K562 (cell line): ENCODE measurements at regions not wholly inside any gene's neighbourhood (a gene's known extent, or its start where the extent isn't known, plus 50 kb on each side); places are given as distances from the start of the nearest gene placed in this dataset.

Source experiments
- ATAC-seq: fragments of 200-7000 bp; cut with Tn5 transposase; 3 replicates; pipeline ENCODE4 v1.9.1; 2020; ENCODE audit warnings: moderate library complexity
- BruUV-seq: library from RNA; stranded (reverse); fragments of 400-500 nt; replicated peaks from 2 replicates; lab custom pipeline; 2021; lab: Mats Ljungman, UMichigan
- CTCF ChIA-PET: fragments of 300-600 bp; formaldehyde crosslinking; extraction: SDS; loops from one replicate; lab custom pipeline; 2021; ENCODE audit warnings: low intra/inter-chr PET ratio; lab: Yijun Ruan, JAX
- POLR2A ChIA-PET: fragments of 300-600, 350-650 bp; sonication (Branson Sonifier 250); formaldehyde crosslinking; extraction: SDS; loops from one replicate; lab custom pipeline; 2021; ENCODE audit warnings: antibody characterized with exemption, inconsistent platforms; lab: Yijun Ruan, JAX
- DNase-seq, 4 experiments: peaks; one replicate each; pipeline versions ENCODE4 v3.0.0 to v3.0.0-alpha.2; 2011 to 2018; ENCODE audit warnings: low spot score in 3 of 4, mixed read lengths in 3 of 4; ENCODE audit errors: extremely low read depth in 1 of 4
- FAIRE-seq: peaks from 2 replicates; lab custom pipeline; 2011; peaks lifted over from hg19 to GRCh38; lab: Jason Lieb, UNC
- H2AFZ ChIP-seq: 2 replicates; pipeline ENCODE4 v1.6.0; 2011; ENCODE audit warnings: low read depth, low read length, control low read depth, inconsistent platforms
- H3K27ac ChIP-seq: fragments of 200-600 bp; 3 replicates; pipeline ENCODE4 v1.8.0; 2011; ENCODE audit warnings: low read depth, mild to moderate bottlenecking, control low read depth, inconsistent platforms, low read length, moderate library complexity, mixed read lengths; ENCODE audit errors: extremely low read depth
- H3K27me3 ChIP-seq, 2 experiments: fragments of 300-600 bp in 1 of 2; 2 replicates in 1 of 2; 3 replicates in 1 of 2; pipeline versions ENCODE4 v1.6.0 to v1.8.0; 2011; ENCODE audit warnings: inconsistent platforms in 2 of 2, low read length in 2 of 2, mild to moderate bottlenecking in 1 of 2, mixed read lengths in 1 of 2, moderate library complexity in 1 of 2; ENCODE audit not compliant: control insufficient read depth in 2 of 2, insufficient read depth in 2 of 2
- H3K36me3 ChIP-seq: fragments of 300-600 bp; 3 replicates; pipeline ENCODE4 v1.8.0; 2011; ENCODE audit warnings: mild to moderate bottlenecking, low read length, inconsistent platforms; ENCODE audit not compliant: control insufficient read depth, insufficient read depth
- H3K4me1 ChIP-seq, 2 experiments: fragments of 200-600 bp in 1 of 2; replicated peaks in 1 of 2; 2 replicates in 1 of 2; 3 replicates in 1 of 2; pipeline versions ENCODE4 v1.5.1 to v1.8.0; 2011; ENCODE audit warnings: inconsistent platforms in 2 of 2, low read length in 2 of 2, mild to moderate bottlenecking in 1 of 2, mixed read lengths in 1 of 2, moderate library complexity in 1 of 2; ENCODE audit not compliant: control insufficient read depth in 2 of 2, insufficient read depth in 2 of 2
- H3K4me2 ChIP-seq: 2 replicates; pipeline ENCODE4 v1.6.1; 2011; ENCODE audit warnings: low read length, control low read depth, inconsistent platforms, mixed read lengths; ENCODE audit not compliant: insufficient read depth
- H3K4me3 ChIP-seq: fragments of 200-600 bp; sonication (generic), shearing (Covaris generic); 2 replicates; pipeline ENCODE4 v1.5.1; 2016; ENCODE audit warnings: control low read depth, inconsistent platforms
- H3K79me2 ChIP-seq: fragments of 200-600 bp; 3 replicates; pipeline ENCODE4 v1.8.0; 2011; ENCODE audit warnings: low read length, inconsistent platforms; ENCODE audit not compliant: control insufficient read depth, insufficient read depth
- H3K9ac ChIP-seq, 2 experiments: 2 replicates each; pipeline versions ENCODE4 v1.6.0 to v1.6.1; 2011; ENCODE audit warnings: low read depth in 2 of 2, low read length in 2 of 2, control low read depth in 1 of 2, inconsistent platforms in 1 of 2, mild to moderate bottlenecking in 1 of 2, mixed read lengths in 1 of 2; ENCODE audit not compliant: insufficient read depth in 1 of 2
- H3K9me1 ChIP-seq: one replicate; pipeline ENCODE4 v1.6.0; 2011; ENCODE audit warnings: inconsistent platforms, mild to moderate bottlenecking, low read length, moderate library complexity; ENCODE audit not compliant: control insufficient read depth, insufficient read depth
- H3K9me3 ChIP-seq: replicated peaks from 2 replicates; pipeline ENCODE4 v1.5.1; 2011; ENCODE audit warnings: low read depth, low read length, inconsistent platforms; ENCODE audit not compliant: control insufficient read depth, insufficient read depth
- H4K20me1 ChIP-seq: replicated peaks from 2 replicates; pipeline ENCODE4 v1.6.1; 2011; ENCODE audit warnings: low read length, inconsistent platforms, mixed read lengths; ENCODE audit not compliant: control insufficient read depth, insufficient read depth
- GTF3C2 ChIP-seq: IDR thresholded peaks from 3 replicates; pipeline ENCODE4 v1.6.1; 2011; ENCODE audit warnings: borderline replicate concordance, mild to moderate bottlenecking, moderate library complexity; ENCODE audit not compliant: insufficient read length; ENCODE audit errors: extremely low read depth
- HNRNPLL ChIP-seq: fragments of 200-400 bp; formaldehyde crosslinking; IDR thresholded peaks from 2 replicates; pipeline ENCODE4 v1.6.1; 2017; ENCODE audit warnings: low read length, low read depth, mild to moderate bottlenecking; ENCODE audit not compliant: poor library complexity, severe bottlenecking
- NR4A1 ChIP-seq, 2 experiments: fragments of 250-450 bp in 1 of 2; fragments of 450-650 bp in 1 of 2; sonication (Bioruptor Pico) in 1 of 2; IDR thresholded peaks; 2 replicates each; pipeline versions ENCODE4 v1.4.0 to v1.6.1; 2016 to 2020; ENCODE audit warnings: mild to moderate bottlenecking in 2 of 2, missing compliant biosample characterization in 1 of 2, missing genetic modification characterization in 1 of 2, moderate library complexity in 1 of 2
- U2AF1 ChIP-seq: fragments of 200-400 bp; formaldehyde crosslinking; optimal IDR thresholded peaks from 2 replicates; pipeline ENCODE3; 2017; ENCODE audit warnings: mild to moderate bottlenecking, low read depth, low read length, moderate library complexity
- ZNF311 ChIP-seq: fragments of 250-450 bp; sonication (Bioruptor Pico); IDR thresholded peaks from 2 replicates; pipeline ENCODE4 v1.4.0; 2020; ENCODE audit warnings: mild to moderate bottlenecking, moderate library complexity
- ZNF511 ChIP-seq: sonication (generic); formaldehyde crosslinking; IDR thresholded peaks from 2 replicates; pipeline ENCODE4 v1.8.0; 2022; ENCODE audit warnings: mild to moderate bottlenecking, missing genetic modification reagents
- WGBS: fragments of 100-300 bp; shearing (Covaris generic); methylation state at CpG from one replicate; pipeline ENCODE4 v1.1.6; 2016; ENCODE audit warnings: low coverage, mixed read lengths; ENCODE audit not compliant: insufficient coverage; ENCODE audit errors: missing lambda C conversion rate; 5-methylcytosine and 5-hydroxymethylcytosine counted together
- in situ Hi-C: fragments of 300-500 bp; cut with MboI; formaldehyde crosslinking; loops from 4 replicates; pipeline ENCODE4 v1.15.0; 2018; ENCODE audit warnings: inconsistent platforms, mixed read lengths
- intact Hi-C: fragments of 100-400 bp; cut with micrococcal nuclease; formaldehyde crosslinking; loops from 2 replicates; pipeline ENCODE4 v1.14.2; 2022

GRCh38 chr14:35202195-35202594 is 79.8 kb downstream of the PRORP start:
- CTCF ChIA-PET, result no interaction called here

GRCh38 chr14:35205737-35206136 is 83.4 kb downstream of the PRORP start:
- Histone ChIP-seq H3K36me3 (no peaks in the 10 kb centered on the region), H3K4me2 (no peak overlapping the region), H3K27me3 (no peaks in the 10 kb centered on the region), H4K20me1 (no peaks in the 10 kb centered on the region), H3K9me1 (no peaks in the 10 kb centered on the region), H3K9ac (no peak overlapping the region), H3K27ac (no peak overlapping the region), H3K4me1 (no peaks in the 10 kb centered on the region; a peak in 1 of 5 replicates), H3K4me3 (no peak overlapping the region), H2AFZ (no peak overlapping the region), H3K79me2 (no peaks in the 10 kb centered on the region), H3K9me3 (no peaks in the 10 kb centered on the region)
- BruUV-seq, result no TSS peak
- ChIA-PET CTCF (no interaction called here), POLR2A (no interaction called here)
- DNase-seq, result no peak
- no peak for ATAC-seq
- intact Hi-C loops, result no loop called here
- TF ChIP-seq GTF3C2 (no peak), ZNF511 (CRISPR knock-in tag) (no peak), HNRNPLL (no peak), NR4A1 (CRISPR knock-in tag; IDR thresholded peaks at IDR 0.05) (no peak), NR4A1 (tag; IDR thresholded peaks at IDR 0.05) (no peak), ZNF311 (CRISPR knock-in tag) (no peak)
- WGBS, result 66% methylated on average over 2 of the region's 2 CpGs
- no peak for FAIRE-seq
- in situ Hi-C loops, result no loop called here

More at GRCh38 chr14:35202195-35202594, 79.8 kb downstream of the PRORP start:
- ATAC-seq (no peak), DNase-seq (no peak), FAIRE-seq (no peak)
- Histone ChIP-seq H3K79me2 (no peaks in the 10 kb centered on the region), H3K9me3 (no peaks in the 10 kb centered on the region), H3K4me2 (no peak overlapping the region), H3K4me3 (no peak overlapping the region), H3K9me1 (no peaks in the 10 kb centered on the region), H3K4me1 (no peaks in the 10 kb centered on the region; a peak in 1 of 5 replicates), H4K20me1 (no peaks in the 10 kb centered on the region), H2AFZ (no peak overlapping the region), H3K36me3 (no peaks in the 10 kb centered on the region), H3K9ac (no peak overlapping the region), H3K27me3 (no peaks in the 10 kb centered on the region), H3K27ac (no peak overlapping the region)
- in situ Hi-C loops, result no loop called here
- POLR2A ChIA-PET, result no interaction called here
- intact Hi-C loops, result no loop called here
- no peak for TF ChIP-seq U2AF1
- BruUV-seq, result no TSS peak
- WGBS, result no CpG with 5 or more reads among the region's 3 CpGs
